H9 (cell line): ENCODE measurements at regions not wholly inside any gene's neighbourhood (a gene's known extent, or its start where the extent isn't known, plus 50 kb on each side); places are given as distances from the start of the nearest gene placed in this dataset.

Experiments
- DNase-seq: peaks from one replicate; pipeline ENCODE4 v3.0.0-alpha.2; 2017
- H2AFZ ChIP-seq: one replicate; pipeline ENCODE4 v1.6.1; 2013; ENCODE audit warnings: mild to moderate bottlenecking, low read length, control low read depth, moderate library complexity
- H2AK5ac ChIP-seq: 2 replicates; pipeline ENCODE4 v1.6.1; 2013; ENCODE audit warnings: low read length, control low read depth, mixed read lengths; ENCODE audit not compliant: insufficient read length
- H2BK120ac ChIP-seq: one replicate; pipeline ENCODE4 v1.6.1; 2013; ENCODE audit warnings: low read depth, mild to moderate bottlenecking, low read length, control low read depth, inconsistent platforms; ENCODE audit not compliant: poor library complexity, severe bottlenecking
- H2BK12ac ChIP-seq: 2 replicates; pipeline ENCODE4 v1.6.1; 2013; ENCODE audit warnings: low read length, control low read depth, mixed read lengths, low read depth; ENCODE audit not compliant: insufficient read length
- H2BK15ac ChIP-seq: 2 replicates; pipeline ENCODE4 v1.6.1; 2013; ENCODE audit warnings: low read depth, low read length, control low read depth
- H2BK20ac ChIP-seq: one replicate; pipeline ENCODE4 v1.6.1; 2013; ENCODE audit warnings: low read depth, mild to moderate bottlenecking, low read length, control low read depth, inconsistent platforms; ENCODE audit not compliant: poor library complexity, severe bottlenecking
- H2BK5ac ChIP-seq: 2 replicates; pipeline ENCODE4 v1.6.1; 2013; ENCODE audit warnings: low read length, control low read depth, mixed read lengths; ENCODE audit not compliant: insufficient read length
- H3K14ac ChIP-seq: 2 replicates; pipeline ENCODE4 v1.6.1; 2013; ENCODE audit warnings: low read length, control low read depth; ENCODE audit not compliant: insufficient read depth
- H3K18ac ChIP-seq: 2 replicates; pipeline ENCODE4 v1.6.1; 2013; ENCODE audit warnings: low read depth, mild to moderate bottlenecking, mixed read lengths, low read length, control low read depth; ENCODE audit not compliant: insufficient read length
- H3K23ac ChIP-seq: 2 replicates; pipeline ENCODE4 v1.6.1; 2013; ENCODE audit warnings: low read length, control low read depth, mixed read lengths, low read depth; ENCODE audit not compliant: insufficient read length
- H3K23me2 ChIP-seq: 2 replicates; pipeline ENCODE4 v1.6.1; 2013; ENCODE audit warnings: low read depth, mild to moderate bottlenecking, mixed read lengths, low read length, control low read depth; ENCODE audit not compliant: insufficient read length, poor library complexity, severe bottlenecking
- H3K27ac ChIP-seq: 2 replicates; pipeline ENCODE4 v1.5.1; 2013; ENCODE audit warnings: low read length, control low read depth, mixed read lengths, low read depth; ENCODE audit not compliant: insufficient read length
- H3K27me3 ChIP-seq: 2 replicates; pipeline ENCODE4 v1.6.1; 2013; ENCODE audit warnings: low read length, control low read depth, inconsistent platforms; ENCODE audit not compliant: insufficient read depth
- H3K4ac ChIP-seq: 2 replicates; pipeline ENCODE4 v1.6.1; 2013; ENCODE audit warnings: low read depth, mild to moderate bottlenecking, control low read depth, inconsistent platforms, low read length, moderate library complexity
- H3K4me1 ChIP-seq: 2 replicates; pipeline ENCODE4 v1.6.1; 2013; ENCODE audit warnings: low read length, control low read depth, inconsistent platforms; ENCODE audit not compliant: insufficient read depth
- H3K4me2 ChIP-seq: 2 replicates; pipeline ENCODE4 v1.6.1; 2013; ENCODE audit warnings: low read length, control low read depth, mixed read lengths; ENCODE audit not compliant: insufficient read length, insufficient read depth
- H3K56ac ChIP-seq: 2 replicates; pipeline ENCODE4 v1.6.1; 2013; ENCODE audit warnings: low read depth, mild to moderate bottlenecking, mixed read lengths, low read length, control low read depth; ENCODE audit not compliant: insufficient read length
- H3K79me1 ChIP-seq: 2 replicates; pipeline ENCODE4 v1.6.1; 2013; ENCODE audit warnings: low read depth, mild to moderate bottlenecking, moderate library complexity, low read length, control low read depth, inconsistent platforms; ENCODE audit not compliant: insufficient read depth, poor library complexity, severe bottlenecking
- H3K79me2 ChIP-seq: 2 replicates; pipeline ENCODE4 v1.6.1; 2013; ENCODE audit warnings: low read length, control low read depth, inconsistent platforms; ENCODE audit not compliant: insufficient read depth
- H3K9ac ChIP-seq: 2 replicates; pipeline ENCODE4 v1.6.1; 2013; ENCODE audit warnings: low read length, control low read depth, mixed read lengths; ENCODE audit not compliant: insufficient read length; ENCODE audit errors: extremely low read depth
- H3K9me3 ChIP-seq: one replicate; pipeline ENCODE4 v1.6.1; 2013; ENCODE audit warnings: low read depth, low read length, inconsistent platforms; ENCODE audit not compliant: control insufficient read depth
- H3T11ph ChIP-seq: one replicate; pipeline ENCODE4 v1.6.1; 2013; ENCODE audit warnings: mild to moderate bottlenecking, low read length, control low read depth, inconsistent platforms
- H4K20me1 ChIP-seq: one replicate; pipeline ENCODE4 v1.6.1; 2013; ENCODE audit not compliant: control insufficient read depth, insufficient read length, insufficient read depth
- H4K5ac ChIP-seq: 2 replicates; pipeline ENCODE4 v1.6.1; 2013; ENCODE audit warnings: low read depth, mild to moderate bottlenecking, mixed read lengths, low read length, control low read depth; ENCODE audit not compliant: insufficient read length
- H4K8ac ChIP-seq: replicated peaks from 2 replicates; pipeline ENCODE4 v1.6.1; 2013; ENCODE audit warnings: low read length, control low read depth, mixed read lengths, low read depth; ENCODE audit not compliant: insufficient read length
- H4K91ac ChIP-seq: 2 replicates; pipeline ENCODE4 v1.6.1; 2013; ENCODE audit warnings: low read depth, mild to moderate bottlenecking, moderate library complexity, mixed read lengths, low read length, control low read depth; ENCODE audit not compliant: insufficient read length
- H3K27ac Mint-ChIP-seq, 3 experiments: 2 replicates in 2 of 3; 3 replicates in 1 of 3; pipeline ENCODE4 v1.8.0; 2020 to 2021; ENCODE audit warnings: mixed read lengths in 3 of 3, mild to moderate bottlenecking in 1 of 3, moderate library complexity in 1 of 3
- H3K27me3 Mint-ChIP-seq: 2 replicates; pipeline ENCODE4 v1.8.0; 2021; ENCODE audit warnings: low read depth, mild to moderate bottlenecking, moderate library complexity, mixed read lengths
- H3K36me3 Mint-ChIP-seq, 3 experiments: 2 replicates in 2 of 3; 3 replicates in 1 of 3; pipeline ENCODE4 v1.8.0; 2020 to 2021; ENCODE audit warnings: low read depth in 3 of 3, mixed read lengths in 3 of 3; ENCODE audit not compliant: insufficient read depth in 1 of 3
- H3K4me1 Mint-ChIP-seq, 2 experiments: 2 replicates each; pipeline ENCODE4 v1.8.0; 2020; ENCODE audit warnings: mixed read lengths in 2 of 2
- H3K4me3 Mint-ChIP-seq, 2 experiments: 2 replicates in 1 of 2; 3 replicates in 1 of 2; pipeline ENCODE4 v1.8.0; 2020 to 2021; ENCODE audit warnings: mild to moderate bottlenecking in 2 of 2, mixed read lengths in 2 of 2, moderate library complexity in 1 of 2
- H3K9me3 Mint-ChIP-seq, 2 experiments: 2 replicates in 1 of 2; 3 replicates in 1 of 2; pipeline ENCODE4 v1.8.0; 2020; ENCODE audit warnings: mild to moderate bottlenecking in 2 of 2, mixed read lengths in 2 of 2, moderate library complexity in 1 of 2
- WGBS: extraction: QIAGEN DNeasy Blood & Tissue Kit; methylation state at CpG from one replicate; pipeline ENCODE4 v1.1.7; 2013; ENCODE audit warnings: missing lambda C conversion rate, low lambda C conversion rate, mixed read lengths; ENCODE audit not compliant: insufficient read length; ENCODE audit errors: extremely low coverage; 5-methylcytosine and 5-hydroxymethylcytosine counted together
- TF ChIP-seq, protein P1 (sequence below): fragments of 200-600 bp; sonication (generic); conservative IDR thresholded peaks from 3 replicates; pipeline ENCODE4 v1.8.0; 2021; ENCODE audit warnings: antibody characterized with exemption, mild to moderate bottlenecking

DNA sequence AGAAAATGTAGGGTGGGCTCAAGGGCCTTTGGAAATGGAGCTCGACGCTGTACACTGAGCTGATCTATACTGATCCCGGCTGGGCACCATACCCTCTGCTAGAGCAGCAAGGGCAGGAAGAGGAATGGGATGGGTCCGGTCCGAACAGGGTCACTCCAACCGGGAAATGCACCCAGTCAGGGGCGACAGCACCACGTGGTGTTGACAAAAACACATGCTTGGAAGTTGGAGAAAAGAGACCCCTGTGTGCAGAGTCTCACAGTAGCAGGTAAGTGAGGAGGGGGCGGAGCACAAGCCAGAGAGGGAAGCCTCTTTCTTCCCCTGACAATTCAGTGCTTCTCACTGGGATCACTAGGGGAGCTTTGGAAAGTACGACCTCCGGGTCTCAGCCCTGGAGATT is 84.1 kb upstream of the ASB18 start:
- TF ChIP-seq, protein P1, sequence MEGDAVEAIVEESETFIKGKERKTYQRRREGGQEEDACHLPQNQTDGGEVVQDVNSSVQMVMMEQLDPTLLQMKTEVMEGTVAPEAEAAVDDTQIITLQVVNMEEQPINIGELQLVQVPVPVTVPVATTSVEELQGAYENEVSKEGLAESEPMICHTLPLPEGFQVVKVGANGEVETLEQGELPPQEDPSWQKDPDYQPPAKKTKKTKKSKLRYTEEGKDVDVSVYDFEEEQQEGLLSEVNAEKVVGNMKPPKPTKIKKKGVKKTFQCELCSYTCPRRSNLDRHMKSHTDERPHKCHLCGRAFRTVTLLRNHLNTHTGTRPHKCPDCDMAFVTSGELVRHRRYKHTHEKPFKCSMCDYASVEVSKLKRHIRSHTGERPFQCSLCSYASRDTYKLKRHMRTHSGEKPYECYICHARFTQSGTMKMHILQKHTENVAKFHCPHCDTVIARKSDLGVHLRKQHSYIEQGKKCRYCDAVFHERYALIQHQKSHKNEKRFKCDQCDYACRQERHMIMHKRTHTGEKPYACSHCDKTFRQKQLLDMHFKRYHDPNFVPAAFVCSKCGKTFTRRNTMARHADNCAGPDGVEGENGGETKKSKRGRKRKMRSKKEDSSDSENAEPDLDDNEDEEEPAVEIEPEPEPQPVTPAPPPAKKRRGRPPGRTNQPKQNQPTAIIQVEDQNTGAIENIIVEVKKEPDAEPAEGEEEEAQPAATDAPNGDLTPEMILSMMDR, result no peak
- H2BK120ac ChIP-seq, result no peak overlapping the region
- no CpG with 5 or more reads among the region's 11 CpGs for WGBS
- no peak overlapping the region for H3K27ac Mint-ChIP-seq
- H3K79me1 ChIP-seq, result no peaks in the 10 kb centered on the region
- no peak overlapping the region for H3K4me2 ChIP-seq
- no peak overlapping the region for H2BK20ac ChIP-seq
- H3K23me2 ChIP-seq, result no peaks in the 10 kb centered on the region
- no peak overlapping the region for H4K91ac ChIP-seq
- no peak overlapping the region for H2BK12ac ChIP-seq
- no peak overlapping the region for H3K9ac ChIP-seq
- H3K79me2 ChIP-seq, result no peaks in the 10 kb centered on the region
- H4K8ac ChIP-seq, result no peak overlapping the region
- H2AFZ ChIP-seq, result no peak overlapping the region
- no peak overlapping the region for H3K4ac ChIP-seq
- H3K36me3 Mint-ChIP-seq, result no peaks in the 10 kb centered on the region; a peak in 1 of 7 replicates
- H2AK5ac ChIP-seq, result no peak overlapping the region
- no peak overlapping the region for H3T11ph ChIP-seq
- H2BK5ac ChIP-seq, result no peak overlapping the region
- no peak overlapping the region for H2BK15ac ChIP-seq
- H4K20me1 ChIP-seq, result peaks cover 3% of the 10 kb centered on the region
- no peak overlapping the region for H3K18ac ChIP-seq
- H3K27me3 ChIP-seq, result no peaks in the 10 kb centered on the region
- H3K27me3 Mint-ChIP-seq, result peaks cover 1% of the 10 kb centered on the region; the same call in 1 of the 2 replicates
- peak; percentile 30 for DNase-seq
- no peak overlapping the region for H4K5ac ChIP-seq
- H3K23ac ChIP-seq, result no peak overlapping the region
- no peak overlapping the region for H3K14ac ChIP-seq
- no peaks in the 10 kb centered on the region for H3K9me3 ChIP-seq
- H3K4me1 ChIP-seq, result 0 out of 2 replicates have a peak, but pooled peaks cover 2% of the 10 kb centered on the region
- H3K9me3 Mint-ChIP-seq, result no peaks in the 10 kb centered on the region
- H3K4me3 Mint-ChIP-seq, result no peak overlapping the region
- no peak overlapping the region for H3K27ac ChIP-seq
- no peak overlapping the region for H3K56ac ChIP-seq
- peaks cover 22 to 36% of the 10 kb centered on the region in 2 experiments for H3K4me1 Mint-ChIP-seq
